DMS79 treated with DMSO at 0.1 percent for 48 hours (cell line): ENCODE measurements at regions not wholly inside any gene's neighbourhood (a gene's known extent, or its start where the extent isn't known, plus 50 kb on each side); places are given as distances from the start of the nearest gene placed in this dataset.
A peak's percentile ranks its signal among the peaks of the same experiment; 100 is the strongest.

Experiments
- DNase-seq: peaks from one replicate; lab custom pipeline; 2025; lab: John Stamatoyannopoulos, UW

DNA sequence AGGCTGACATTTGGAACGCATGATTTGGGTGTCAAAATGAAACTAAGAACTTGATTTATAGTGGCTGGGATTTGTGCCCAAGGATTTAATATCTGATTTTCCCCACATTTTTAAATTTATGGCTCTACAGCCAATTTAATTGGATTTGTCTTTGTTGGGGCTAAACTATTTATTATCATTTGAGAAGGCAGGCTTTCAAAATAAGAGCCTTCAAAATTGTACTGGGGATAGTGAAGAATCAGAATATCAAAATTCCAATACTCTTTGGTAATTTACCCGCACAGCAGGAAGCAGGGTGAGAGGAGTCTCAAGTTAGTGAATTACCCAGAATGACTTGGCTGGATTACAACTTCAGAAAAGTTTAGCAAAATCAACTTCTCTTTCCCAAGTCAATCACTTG is 278.1 kb downstream of the LRATD1 start:
- no peak for DNase-seq

DNA sequence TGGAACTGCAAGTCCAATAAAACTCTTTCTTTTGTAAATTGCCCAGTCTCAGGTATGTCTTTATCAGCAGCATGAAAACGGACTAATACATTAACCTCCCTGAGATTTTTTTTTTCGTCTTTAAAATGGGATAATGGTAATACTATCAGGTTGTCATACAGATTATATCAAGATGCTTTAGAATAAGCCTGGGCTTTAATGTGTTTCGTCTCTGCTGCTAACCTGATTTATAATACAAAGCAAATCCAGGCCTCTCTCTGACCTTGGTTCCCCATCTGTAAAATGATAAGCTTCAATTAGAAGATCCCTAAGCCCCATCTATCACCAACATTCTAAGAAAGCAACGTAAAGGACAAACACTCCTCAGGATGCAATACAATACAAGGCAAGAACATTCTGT is 283.5 kb downstream of the LRATD1 start:
- no peak for DNase-seq

DNA sequence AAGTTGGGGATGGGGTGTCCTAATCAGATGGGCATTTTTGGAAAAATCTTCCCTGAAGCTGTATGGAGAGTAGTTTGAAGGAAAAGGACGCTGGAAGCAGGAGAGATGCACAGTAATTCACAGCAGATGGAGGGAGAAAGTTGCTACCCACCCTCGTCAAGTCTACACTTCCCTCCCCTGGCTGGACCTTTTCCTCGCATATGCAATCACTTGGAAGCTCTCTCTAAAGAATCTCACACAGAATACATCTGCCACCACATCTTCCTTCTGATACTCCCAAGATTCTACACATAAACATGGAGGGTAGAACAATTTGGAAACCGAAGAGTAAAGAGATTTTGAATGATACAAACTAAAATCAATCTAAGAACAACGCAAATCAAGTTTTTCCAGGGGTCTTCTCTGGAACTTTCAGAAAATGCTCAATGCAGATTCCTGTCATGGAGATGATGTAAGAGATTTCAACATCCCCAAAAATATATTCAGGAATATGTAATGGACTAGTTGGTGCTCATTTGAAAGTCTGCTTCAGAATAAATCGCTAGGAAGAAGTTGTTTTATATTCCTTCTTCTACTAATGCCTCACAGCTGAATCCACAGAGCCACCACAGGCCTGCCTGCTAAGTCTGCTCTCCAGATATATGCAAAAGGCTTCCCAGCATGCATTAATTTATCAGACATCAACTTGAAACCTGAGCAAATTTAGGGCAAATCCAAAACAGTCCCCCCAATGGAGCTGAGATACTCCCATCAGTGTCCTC is 291.5 kb downstream of the LRATD1 start:
- no peak for DNase-seq

DNA sequence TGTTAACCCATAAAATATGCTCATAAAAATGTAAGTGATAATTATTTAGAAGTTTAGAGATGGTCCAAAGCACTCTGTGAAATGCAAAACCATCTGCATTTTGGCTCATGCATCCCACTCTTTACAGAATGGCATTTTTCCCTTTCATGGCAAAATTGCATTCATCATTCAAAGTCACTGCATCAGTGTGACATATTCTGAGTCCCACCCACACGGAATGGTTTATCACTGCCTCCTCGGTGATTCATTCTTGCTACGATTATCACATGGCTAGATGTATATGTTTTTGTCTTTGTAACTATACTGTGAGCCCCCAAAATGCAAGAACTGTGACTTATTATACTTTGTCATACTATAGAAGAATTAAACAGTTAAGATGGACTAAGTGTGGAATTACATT is 293.0 kb downstream of the LRATD1 start:
- DNase-seq, result no peak

DNA sequence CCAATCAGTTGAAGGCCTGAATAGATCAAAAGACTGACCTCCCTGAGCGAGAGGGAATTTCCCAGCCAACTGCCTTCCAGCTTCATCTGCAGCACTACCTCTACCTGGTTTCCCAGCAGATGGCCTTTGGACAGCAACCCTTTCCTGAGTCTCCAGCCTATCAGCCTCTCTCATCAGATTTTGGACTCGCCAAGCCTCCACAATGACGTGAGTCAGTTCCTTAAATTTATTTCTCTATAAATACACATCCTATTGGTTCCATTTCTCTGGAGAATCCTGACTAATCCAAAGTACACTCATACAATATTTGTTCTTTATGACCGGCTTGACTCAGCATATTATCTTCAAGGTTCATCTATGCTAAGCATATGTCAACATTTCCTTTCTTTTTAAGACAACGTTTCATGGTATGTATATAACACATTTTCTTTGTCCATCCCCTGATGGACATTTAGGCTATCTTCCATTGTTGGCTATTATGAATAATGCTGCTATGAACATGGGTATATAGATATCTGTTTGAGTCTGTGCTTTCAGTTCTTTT is 294.6 kb downstream of the LRATD1 start:
- no peak for DNase-seq

DNA sequence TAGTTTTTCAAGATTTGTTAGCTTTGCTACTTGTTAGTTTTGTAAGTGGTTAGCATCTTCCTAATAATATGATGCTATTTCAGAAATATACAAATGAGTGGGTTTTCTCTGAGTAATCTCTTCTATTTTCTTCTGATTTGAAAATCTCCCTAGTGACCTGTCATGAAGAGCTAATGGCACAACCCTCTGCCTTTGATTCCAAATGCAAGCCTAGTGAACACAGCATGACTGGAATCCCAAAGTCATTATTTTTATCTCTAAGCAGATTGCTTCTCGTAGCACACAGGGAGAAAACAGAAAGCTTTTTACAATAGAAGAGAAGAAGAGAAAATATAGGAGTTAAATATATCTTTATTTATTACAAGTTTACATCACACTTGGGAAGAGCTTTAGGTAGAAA is 295.5 kb downstream of the LRATD1 start:
- DNase-seq, result no peak

DNA sequence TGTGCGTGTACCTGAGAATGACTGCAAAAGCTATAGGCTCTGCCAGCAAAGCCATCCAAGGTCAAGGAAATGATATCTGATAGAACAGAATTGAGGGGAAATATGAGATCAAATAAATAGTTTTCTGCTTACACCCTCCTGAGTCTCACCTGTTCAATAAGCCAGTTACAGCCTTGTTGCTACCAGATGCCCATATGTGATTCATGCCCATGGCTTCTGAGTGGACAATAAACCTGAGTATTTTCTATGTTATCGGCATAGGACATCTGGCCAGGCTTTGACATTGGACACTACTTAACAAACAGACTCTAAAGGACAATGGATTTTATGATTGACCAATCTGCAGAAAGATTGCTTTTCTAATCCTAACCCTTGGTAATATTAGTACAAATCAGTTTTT is 297.9 kb downstream of the LRATD1 start:
- DNase-seq, result no peak

DNA sequence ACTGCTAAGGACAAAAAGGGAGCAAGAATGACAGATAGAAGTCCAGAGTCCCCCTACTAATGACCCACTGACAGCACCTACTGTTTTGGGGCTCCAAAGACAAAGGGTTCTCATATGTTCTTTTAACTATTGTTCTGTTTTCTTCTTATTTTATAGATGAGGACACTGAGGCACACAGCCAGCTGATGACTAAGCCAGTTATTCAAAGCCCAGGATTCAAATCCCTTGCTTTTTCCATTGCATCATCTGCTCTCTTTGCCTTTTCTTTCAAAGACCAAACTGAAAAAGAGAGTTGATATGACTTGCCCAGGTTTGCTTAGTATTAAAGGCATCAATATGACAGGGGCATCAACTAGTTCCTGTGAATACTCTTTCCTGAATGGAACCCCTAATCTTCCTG is 299.8 kb downstream of the LRATD1 start:
- DNase-seq, result no peak

DNA sequence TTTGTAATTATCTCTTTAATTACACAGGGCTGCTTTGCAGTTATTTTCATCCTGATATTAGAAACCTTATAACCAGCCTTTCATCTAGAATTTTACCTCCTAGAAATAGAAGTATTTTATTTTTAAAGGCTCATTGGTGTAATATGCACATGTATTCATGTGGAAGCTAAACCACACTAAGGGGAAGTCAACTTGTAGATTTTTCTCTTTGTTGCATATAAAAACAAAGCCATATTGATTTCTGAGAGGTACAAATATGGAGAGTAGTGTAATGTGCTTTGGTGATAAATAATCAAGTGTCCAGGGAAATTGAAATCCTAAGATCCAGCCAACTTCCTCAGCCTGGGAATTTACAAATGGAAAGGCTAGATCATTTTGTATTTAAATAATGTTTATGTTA is 301.2 kb downstream of the LRATD1 start:
- no peak for DNase-seq

DNA sequence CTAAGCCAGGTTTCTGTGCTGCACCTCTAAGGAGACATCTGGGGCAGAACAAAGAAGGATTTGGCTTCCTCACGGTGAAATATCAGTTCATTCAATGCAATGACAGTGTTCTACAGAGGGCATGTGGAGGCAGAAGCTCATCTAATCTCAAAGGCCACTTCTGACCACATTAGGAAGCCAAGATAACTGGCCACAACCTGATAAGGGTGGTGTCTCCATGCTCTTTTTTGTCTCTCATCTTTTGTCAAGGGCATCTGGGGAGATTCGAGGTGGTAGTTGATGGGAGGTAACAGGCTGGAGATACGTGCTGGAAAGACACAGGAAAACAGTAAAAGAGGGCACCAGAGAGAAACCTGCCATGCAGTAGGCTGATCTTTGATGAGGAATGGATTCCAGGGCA is 303.9 kb downstream of the LRATD1 start:
- DNase-seq, result no peak

DNA sequence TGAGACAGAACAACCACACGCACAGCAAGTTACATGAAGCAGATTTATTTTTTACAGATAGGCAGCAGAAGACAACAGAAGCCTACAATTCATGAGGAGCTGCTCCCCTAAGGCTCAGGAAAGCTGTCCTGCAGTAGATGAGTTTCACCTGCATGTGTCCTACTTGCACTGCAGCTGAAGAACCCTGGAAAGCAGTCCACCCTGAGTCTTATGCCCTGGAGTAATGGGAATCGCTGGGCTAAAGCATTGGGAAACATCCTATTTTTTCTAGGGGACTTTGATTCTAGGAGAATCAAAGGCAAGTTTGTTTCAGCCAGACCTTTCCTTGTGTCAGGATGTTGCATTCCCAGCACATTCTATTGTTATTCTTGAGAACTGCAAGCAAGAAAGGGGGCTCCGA is 304.8 kb downstream of the LRATD1 start:
- DNase-seq, result no peak

DNA sequence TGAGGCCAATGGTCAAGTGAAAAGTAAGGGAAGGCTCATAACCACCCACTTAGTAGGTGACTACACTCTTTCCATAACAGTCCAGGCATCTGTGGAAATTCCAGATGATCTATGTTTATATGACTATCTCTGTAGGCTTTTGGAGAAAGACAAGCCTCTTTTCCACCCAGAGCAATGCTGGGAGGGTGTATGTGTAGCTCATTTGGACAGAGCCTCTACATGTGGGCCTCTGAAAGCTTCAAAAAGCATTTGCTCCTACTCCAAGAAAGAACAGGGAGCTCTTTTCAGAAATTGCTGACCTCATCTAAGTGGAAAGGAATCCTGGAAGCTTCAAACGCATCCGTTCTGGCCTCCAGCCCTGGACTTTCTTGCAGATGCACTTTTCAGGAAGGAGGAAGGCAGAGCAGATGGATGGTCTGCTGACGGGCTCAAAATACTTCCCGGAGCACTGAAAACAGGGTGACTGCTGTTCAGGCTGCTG is 308.7 kb downstream of the LRATD1 start:
- DNase-seq, result no peak

DNA sequence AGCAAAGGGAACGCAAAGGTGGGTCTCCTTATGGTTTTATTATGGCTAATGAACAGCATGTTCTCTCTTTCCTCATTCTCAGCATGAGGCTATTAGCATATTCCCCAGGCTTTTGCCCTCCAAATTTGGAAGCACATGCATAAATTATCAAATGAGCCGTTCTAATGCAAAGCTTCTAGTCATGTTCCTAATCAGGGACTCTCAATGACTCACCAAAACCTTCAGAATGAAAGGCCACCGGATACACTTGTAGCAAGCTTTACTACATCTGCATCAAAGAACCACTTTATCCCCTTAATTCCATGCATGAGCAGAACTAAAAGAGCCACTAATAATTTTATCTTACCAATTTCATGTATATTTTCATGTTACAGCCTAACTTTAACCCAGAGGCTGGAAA is 310.5 kb downstream of the LRATD1 start:
- peak; percentile 52 for DNase-seq

DNA sequence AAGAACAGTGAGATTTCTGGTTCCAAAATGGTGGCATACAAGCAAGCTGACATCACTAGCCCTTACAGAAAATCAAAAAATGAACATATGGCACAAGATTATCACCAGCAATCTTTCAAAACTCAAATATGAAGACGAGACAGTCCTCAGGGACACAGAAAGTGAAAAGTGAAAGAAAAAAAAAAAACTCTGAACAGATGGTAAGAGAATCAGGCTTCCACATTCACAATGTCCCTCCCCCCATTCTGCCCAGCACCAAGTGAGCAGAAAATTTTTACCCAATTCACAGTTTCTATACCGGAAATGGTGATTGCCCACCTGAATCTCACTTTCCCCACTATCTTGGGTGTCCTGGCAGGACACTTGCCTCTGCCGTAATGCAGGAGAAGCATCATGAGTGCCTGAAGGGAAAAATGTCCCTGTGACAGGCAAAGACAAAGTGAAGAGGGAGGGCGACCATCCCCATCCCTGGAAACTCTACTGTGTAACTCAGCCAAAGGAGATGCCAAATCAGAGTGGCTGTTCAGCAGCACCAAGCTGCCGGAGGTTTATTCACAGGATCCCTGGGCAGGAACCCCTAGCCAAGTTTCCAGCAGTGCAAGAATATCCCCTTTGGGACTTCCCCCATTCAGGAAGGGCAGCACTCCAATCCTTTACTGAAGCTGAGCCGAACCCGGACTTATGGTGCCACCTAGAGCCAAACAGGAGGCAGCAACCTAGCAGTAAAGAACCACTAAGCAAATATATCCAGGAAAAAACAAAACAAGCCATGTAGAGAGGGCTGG is 312.2 kb downstream of the LRATD1 start:
- DNase-seq, result no peak

DNA sequence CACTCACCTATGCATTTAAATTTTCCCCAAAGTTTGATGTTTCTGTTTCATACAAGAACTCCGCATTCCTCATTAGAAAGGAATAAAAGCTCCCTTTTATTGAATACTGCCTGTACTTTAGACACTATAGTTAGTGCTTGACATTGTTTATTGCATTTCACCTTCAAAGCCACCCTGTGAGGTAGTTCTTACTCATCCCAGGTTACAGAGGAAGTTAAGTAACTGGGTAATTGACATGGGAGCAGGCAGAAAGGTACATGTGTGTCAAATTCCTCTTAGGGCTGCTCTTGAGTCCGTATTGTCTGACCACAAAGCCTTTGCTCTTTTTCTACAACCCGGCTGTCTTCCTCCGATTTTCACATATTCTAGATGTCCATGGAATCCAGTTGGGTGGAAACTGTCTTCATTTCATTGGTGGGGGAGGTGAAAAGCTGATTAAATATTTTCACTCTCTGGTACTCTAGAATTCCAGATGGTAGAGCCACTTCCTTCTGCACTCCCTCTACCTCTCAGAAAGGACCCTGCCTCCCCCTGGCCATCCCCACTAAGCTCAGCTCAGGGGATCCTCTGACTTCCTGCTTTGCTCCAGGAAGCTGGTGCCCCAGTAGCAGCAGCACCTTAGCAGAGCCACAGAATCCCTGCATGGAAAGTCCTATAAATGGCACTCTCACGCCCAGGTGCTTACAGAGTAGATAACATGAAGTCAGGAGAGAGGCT is 319.2 kb downstream of the LRATD1 start:
- DNase-seq, result no peak

DNA sequence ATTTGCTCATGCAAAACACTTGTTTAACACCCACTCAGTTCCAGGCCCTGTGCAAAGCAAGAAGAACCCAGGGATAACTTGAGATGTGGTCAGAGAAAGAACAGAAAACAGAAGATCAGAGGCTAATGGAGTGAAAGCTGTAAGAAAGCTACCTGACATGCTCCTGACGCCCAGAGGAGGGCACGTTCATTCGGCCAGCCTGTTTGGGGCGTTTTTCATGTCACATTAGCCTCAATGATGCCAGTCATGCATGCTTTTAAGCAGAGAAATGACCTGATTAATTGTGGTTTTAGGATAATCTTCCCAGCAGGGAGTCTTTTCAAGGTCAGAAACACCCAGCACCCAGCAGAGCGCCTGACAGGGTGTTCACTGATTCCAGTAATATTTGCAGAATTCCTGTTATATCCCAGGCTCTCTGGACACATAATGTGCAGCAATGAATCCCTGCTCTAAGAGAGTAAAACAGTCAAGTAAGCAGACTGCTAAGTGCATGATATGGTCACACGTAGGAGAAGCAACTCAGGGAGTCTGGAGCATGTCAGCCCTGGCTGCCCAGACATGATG is 320.0 kb downstream of the LRATD1 start:
- no peak for DNase-seq

DNA sequence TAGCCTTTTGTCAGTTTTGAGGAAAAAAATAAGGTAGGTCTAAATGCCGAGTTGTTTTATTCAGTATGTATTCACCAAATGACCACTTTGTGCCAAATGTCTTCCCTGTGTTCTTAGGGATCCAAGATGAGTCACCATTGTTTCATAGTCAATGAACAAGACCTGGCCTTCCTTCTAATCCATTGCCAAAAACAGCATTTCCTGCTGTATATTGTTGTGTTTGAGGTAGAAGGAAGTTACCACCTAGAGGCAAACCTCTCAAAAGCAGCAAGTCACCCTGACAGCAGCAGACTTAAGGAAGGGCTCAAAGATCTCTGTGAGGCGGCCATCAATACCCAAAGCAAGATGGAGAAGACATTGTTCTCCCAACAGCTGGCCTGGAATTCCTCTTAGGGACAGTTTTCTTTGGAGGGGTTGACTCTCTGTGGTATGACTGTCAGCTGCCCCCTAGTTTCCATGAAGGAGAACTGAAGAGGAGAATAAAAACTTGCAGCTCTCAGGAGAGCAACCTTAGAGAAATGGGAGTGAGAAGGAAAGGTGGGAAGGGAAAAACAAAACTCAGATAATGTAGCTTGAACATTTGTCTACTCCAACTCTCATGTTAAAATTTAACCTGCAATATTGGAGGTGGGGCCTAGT is 328.3 kb downstream of the LRATD1 start:
- no peak for DNase-seq

DNA sequence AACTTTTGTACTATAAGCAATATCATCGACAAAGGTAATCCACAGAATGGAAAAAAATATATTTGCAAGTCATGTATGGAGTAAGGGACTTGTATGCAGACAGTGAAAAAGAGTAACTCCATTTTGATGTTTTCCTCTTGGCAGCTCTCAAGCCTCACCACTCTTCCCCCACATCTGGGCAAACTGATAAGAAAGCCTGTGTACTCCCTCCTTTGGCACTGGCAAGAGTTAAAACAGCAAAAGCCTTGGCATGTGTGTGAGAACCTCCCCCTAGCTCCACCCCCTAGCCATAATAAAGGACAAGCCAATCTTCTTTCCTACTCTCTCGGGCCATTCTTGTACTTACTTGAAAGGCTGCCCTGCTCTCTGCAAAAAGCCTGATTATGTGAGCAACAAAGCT is 335.2 kb downstream of the LRATD1 start:
- no peak for DNase-seq

DNA sequence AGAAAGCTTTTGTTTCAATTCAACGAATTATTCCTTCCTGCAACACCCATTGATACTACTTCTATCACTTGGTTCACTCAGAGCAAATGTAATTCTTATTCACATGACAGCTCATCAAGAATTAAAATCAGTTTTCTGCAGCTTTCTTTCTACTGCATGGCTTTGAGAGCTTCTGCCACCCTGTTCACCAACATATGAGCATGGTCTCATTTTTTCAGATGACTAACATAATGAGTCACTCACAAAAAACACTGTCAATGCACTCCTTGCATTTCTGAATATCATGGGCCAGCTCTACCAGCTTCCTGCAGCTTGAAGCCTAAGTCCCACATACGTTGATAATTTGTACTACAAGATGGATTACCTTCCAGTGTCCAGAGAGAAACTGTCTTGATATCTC is 342.9 kb downstream of the LRATD1 start:
- DNase-seq, result no peak

DNA sequence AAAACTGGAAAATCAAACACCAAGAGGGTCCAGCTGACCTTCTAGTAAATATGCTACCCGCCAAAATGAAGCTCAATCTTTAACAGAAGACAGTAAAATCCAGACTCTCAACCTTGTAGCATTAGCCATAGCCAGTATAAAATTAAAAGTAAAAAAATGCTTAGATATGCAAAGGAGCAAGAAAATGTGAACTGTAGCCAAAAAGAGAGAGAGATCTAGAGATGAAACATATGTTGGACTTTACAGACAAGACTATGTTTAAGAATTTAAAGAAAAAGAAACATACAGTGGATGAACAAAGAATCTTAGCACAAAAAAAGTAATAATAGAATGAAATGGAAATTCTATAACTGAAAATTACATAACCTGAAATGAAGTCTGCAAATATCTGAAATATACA is 344.5 kb downstream of the LRATD1 start:
- no peak for DNase-seq

DNA sequence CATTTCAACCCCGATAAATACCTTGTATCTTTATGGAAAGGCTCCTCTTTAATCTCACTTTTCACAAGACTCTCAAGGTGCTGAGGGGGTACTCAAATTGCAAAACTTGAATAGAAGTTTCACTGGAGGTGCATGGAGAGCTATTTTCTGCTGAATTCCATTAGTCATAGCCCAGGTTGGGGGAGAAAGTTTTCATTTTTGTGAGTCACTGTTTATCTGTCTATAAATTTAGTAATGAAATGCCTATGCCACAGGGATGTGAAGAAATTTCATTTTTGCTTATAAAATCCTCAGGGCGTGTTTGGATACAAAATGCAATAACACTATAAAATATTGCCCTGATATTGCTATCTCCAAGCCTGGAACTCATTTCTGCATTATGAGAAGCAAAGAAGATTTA is 346.3 kb downstream of the LRATD1 start:
- no peak for DNase-seq

DNA sequence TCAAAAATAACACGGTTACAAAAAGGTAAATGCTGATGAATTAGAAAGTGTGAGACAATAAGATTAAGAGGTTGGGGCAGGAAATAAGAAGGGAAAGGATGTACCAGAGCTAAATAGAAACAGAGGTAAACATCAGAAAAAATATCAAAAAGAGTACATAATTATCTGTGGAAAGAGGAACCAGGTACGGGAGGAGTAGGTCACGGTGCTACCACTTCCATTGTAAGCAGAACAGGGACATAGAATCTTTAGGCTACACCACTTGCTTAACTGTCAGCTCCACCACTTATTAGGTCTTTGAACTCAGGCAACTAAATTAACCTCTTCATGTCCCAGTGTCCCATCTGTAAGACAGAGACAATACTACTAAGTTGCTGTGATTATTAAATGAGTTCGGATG is 350.3 kb downstream of the LRATD1 start:
- DNase-seq, result no peak
